Activated CD4-positive, alpha-beta T cell treated with anti-CD3 and anti-CD28 coated beads, Interleukin-2, amount 50 U/mL, for 48 hours (primary cell): ENCODE measurements at regions not wholly inside any gene's neighbourhood (a gene's known extent, or its start where the extent isn't known, plus 50 kb on each side); places are given as distances from the start of the nearest gene placed in this dataset.
"Not testable (repeated sequence)": the region's sequence is repeated elsewhere in the genome, so short reads cannot be mapped to it uniquely, and the experiment has no call there.

ENCODE experiments used
- DNase-seq, 2 experiments: peaks; one replicate each; pipeline ENCODE4 v3.0.0-alpha.2; 2020

DNA sequence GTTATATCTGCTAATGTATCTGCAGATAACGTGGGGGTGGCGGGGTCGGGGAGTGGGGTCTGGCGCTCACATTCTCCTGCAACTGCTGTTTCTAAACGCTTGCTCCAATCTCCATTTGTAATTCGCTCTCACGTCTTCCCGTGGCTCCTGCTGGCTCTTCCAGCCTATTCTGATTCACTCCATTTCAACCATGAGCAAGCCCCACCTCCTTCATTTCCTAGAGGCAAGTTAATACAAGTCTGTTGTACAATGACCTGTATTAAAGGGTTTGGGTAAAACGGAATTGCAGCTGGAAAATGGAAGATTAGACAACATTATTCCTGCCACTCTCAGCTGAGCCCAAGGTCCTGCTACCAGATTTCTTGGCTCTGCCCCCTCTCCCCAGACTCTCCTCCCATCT lies 132.3 kb downstream of the CSNK2A3 start:
- no peak for DNase-seq

DNA sequence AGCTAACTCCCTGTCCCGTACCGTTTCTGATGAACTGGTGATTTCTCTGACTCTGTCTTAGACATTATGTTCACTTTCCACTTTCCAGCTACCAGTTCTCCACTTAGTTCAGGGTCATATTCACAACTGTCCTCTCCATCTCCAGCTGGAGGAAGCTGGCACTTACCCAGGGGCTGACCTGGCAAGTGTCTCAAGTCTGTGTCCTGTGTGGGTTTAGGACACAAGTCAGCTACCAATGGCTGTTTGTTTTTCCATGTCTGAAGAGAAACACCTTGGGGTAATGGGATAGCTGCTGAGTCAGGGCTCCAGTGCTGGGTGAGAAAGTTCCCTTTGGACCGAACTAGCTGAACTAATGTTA lies 134.4 kb downstream of the CSNK2A3 start:
- no peak for DNase-seq

DNA sequence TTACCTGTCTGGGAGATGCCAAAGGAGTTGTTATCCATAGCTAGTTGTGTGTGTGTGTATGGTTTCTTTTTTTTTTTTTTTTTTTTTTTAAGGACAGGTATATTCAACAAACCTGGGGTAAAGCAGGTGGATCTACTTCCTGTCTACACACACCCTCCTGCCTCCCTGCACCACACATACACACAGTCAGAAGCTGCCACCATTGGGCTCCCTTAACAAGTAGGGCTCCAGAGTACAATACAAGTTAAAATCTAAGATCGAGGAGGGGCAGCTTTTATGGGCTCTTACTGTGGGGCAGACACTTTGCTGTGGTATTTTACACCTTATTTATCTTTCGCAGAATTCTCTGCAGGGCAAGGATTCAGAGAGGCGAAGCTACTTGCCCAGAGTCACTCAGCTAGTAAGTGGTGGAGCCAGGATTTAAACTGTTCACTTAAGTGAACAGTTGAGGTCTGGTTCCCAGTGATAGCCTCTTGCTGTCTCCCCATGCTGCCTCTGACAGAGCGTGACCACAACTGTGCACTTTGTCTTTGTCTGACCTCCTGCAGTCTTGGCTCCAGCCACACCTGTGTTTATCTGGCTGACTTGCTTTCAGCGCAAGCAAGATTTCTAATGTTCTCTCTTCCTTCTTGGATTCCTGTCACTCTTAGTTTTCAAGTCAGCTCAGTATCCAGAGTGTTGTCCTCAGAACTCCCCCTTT lies 135.0 kb downstream of the CSNK2A3 start:
- DNase-seq, result no peak

DNA sequence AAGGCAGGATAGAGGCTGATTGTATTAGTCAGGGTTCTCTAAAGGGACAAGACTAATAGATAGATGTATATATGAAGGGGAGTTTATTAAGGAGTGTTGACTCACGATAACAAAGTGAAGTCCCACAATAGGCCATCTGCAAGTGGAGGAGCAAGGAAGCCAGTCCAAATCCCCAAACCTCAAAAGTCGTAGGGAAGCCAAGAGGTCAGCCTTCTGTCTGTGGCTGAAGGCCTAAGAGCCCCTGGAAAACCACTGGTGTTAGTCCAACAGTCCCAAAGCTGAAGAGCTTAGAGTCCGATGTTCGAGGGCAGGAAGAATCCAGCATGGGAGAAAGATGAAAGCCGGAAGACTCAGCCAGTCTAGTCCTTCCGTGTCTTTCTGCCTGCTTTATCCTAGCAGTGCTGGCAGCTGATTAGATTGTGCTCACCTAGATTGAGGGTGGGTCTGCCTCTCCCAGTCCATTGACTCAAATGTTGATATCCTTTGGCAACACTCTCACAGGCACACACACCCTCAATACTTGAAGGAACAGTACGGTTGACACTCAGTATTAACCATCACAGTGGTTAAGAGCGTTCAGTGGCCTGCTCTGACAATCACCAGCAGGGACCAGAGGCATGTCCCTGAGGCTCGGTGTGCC lies 135.6 kb downstream of the CSNK2A3 start:
- no peak for DNase-seq

DNA sequence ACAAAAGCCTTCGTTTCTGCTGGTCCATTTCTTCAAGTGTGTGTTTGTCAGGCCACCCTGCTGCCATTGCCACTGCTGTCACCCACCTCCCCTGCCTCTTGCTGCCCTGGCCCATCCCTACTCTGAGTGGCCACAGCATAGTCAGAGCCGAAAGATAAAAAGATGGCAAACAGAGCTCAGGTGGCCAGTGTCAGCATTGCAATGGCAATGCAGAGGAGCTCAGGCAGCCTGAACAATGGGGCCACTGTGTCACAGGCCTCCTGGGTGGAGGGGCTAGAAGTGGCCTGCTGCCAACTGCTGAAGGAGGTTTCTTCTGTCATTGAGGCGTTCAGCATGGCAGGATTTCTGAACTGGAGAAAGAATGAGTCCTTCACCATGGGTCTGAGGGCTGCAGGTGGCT lies 137.1 kb downstream of the CSNK2A3 start:
- DNase-seq, result no peak

DNA sequence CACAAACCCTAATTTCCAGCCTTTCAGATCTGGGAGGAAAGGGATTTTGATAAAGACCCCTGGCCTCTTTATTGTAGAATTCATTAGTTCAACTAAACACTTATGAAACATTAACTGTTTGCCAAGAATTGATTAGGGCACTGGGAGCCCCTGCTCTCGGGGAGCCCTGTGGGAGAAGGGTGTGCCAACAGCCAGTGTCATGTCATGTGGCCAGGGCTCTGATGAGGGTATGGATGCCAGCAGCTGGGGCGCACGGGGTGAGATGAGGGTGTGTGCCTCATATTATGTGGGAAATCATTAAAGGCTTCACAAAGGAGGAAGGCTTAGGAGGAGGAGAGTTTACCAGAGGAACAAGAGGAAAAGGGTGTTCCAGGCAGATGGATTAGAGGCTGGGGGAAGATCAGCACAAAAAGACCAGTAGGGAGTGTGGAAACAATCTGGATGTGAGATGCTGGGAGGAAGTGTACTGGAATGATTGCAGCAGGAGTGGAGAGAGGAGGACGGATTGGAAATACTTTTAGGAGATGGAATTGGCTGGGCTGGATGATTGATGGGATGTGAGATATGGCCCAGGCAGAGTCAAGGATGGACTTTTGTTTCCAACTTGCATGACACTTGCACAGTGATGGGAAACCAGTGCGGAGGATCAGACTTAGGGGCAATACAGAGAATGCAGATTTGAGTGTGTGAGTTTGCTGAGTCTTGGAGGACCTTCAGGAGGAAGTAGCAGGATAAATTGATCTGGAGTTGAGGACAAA lies 137.8 kb downstream of the CSNK2A3 start:
- no peak for DNase-seq

DNA sequence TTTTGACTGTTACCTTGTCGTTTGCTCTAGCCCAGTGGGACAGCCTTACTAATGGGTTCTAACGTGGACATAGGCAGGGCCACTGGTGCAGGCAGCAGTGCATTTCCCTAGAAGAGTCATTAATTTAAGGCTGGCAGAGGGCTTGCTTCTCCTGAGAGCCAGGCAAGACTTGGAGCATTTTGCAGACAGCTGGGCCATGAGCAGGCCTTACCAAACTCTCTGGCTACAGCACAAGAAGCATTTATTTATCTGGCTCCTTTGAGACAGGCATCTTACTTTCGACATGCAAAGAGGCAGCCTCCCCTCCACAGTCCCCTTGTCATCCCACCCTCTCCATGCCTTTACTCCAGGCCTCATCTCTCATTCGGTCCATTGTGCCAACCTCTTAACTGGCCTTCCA lies 139.9 kb downstream of the CSNK2A3 start:
- no peak for DNase-seq

DNA sequence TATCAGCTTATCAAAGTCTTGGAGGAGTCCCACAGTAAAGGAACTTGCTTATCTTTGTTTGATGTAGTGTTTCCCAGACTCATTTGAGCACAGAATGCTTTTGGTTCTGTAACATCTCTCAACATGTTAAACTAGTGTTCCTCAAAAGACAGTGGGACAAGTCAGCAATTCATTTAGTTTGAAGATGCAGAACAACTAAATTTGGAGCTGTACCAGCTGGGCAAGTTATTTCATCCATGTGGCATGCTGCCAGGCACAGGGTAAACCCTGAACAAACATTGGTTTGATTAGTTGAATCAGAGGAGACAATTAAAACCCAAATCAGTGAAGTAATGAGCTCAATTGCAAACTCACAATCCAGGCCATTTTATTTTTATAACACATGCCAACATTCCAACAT lies 141.2 kb downstream of the CSNK2A3 start:
- no peak for DNase-seq

DNA sequence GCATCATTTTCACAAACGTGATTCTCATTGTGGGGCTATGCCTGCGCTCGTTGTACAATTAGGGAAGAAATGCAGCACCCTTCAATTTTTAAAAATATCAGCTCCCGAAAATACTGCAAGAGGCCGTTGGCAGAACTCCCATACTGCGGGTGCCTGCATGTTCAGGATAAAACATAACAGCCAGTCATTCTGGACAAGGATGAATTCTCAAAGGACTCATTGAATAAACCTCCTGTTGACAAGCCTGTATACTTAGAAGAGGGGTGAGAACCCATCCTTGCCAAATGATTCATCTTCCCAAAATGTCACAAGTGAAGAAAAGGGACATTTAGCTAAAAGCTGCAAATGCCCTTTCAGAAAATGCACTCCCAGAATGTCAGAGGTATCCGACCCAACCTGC lies 141.9 kb downstream of the CSNK2A3 start:
- no peak for DNase-seq

DNA sequence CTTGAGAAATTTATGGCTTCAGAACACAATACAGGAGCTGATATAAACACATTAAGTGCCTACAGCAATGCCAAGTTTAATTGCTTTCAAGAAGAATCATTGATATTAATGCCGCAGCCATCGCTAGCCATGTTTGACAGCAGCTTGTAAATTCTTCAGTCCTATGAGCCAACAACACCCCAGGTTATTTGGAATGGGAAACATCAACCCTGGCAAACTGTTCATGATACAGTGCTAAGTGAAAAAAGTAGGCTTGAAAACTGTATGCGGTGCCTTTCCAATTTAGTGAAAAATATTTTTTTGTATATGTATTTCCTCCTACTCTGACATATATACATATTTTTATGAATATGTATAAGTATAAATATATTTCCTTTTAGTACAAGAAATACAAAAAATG lies 142.6 kb downstream of the CSNK2A3 start:
- DNase-seq, result no peak

DNA sequence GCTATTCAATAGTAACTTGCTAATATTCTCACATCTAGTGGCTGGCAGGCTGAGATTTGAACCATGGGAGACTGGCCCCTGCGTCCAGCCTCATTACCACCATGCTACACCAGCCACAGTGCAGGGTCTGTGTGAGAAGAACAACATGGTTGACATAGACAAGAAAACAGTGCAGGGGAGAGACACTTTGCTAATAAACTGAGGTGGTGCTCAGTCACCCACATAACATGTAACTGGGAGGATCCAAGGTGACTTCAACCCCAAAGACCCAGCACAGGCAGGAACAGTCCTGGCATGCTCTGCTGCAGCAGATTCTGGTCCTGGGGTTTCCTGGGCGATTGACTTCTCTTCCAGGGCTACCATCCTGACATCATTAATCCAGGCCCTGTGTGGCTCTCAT lies 143.1 kb downstream of the CSNK2A3 start:
- DNase-seq, result no peak

DNA sequence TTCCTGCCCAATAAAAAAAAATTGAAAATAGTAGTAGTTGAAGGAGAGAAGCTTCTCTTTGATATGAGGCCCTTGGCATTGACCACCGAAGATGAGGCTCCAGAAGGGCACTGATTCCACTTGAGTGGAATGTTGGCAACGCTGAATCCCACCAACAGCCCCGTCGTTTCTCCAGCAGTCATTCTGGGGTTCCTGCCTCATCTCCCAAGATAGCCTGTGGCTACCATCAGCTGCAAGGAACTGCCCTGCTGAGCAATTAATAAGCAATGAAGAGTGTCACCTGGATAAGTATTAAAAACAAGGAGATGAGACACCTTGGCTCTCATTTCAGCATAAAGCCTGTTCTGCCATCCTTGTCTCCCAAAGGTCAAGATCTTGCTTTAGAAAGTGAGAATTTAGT lies 144.1 kb downstream of the CSNK2A3 start:
- DNase-seq, result no peak

DNA sequence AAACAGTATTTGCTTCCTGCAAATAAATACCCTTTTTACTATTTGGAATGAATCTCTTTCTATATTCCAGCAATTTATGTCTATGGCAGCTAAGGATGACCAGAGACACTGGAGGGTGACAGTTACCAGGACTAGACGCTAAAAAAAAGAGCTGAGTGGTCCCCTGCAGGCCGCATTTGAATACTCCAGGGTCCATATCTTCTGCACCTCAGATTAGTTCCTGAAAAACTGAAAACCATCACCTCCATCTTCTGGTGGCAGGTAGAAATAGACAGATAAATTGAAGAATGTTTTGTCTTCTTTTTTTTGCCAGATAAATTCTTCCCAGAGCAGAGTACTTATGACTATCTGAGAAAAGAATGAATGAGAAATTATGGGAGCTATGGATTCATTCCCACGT lies 145.6 kb downstream of the CSNK2A3 start:
- DNase-seq, result no peak

DNA sequence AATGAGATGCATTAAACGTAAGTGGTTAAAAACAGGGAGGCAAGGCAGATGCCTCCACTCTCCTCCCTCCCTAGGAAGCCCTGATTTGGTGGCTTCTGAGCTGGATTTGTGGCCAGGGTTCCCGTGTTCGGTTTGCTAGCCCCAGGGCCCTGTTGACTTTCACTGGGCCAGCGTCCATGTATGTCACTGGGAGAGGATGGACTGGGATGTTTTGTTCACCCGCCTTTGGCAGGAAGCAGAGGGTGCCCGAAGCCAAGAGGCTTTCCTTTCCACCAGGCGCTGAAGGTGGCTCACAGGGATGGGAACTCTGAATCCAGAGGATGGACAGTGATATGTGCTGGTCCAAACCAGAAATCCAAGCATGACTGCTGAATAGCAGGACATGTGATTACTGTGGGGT lies 146.6 kb downstream of the CSNK2A3 start:
- DNase-seq, result no peak

DNA sequence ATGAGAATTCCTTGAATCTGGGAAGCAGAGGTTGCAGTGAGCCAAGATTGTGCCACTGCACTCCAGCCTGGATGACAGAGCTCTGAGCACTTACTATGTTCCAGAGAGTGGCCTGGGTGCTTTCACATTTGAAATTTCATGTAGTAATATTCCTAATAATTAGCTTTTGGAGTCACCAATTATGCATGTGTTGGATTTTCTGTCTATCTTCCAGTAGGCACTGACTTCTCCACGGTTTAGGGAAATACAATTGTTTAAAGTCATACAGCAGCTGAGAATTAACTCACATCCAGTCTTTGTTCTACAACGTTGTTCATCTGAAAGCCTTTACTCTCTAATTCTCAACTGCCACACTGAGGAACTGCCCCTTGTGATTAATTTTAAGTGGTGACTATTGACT lies 150.2 kb downstream of the CSNK2A3 start:
- DNase-seq, result no peak

DNA sequence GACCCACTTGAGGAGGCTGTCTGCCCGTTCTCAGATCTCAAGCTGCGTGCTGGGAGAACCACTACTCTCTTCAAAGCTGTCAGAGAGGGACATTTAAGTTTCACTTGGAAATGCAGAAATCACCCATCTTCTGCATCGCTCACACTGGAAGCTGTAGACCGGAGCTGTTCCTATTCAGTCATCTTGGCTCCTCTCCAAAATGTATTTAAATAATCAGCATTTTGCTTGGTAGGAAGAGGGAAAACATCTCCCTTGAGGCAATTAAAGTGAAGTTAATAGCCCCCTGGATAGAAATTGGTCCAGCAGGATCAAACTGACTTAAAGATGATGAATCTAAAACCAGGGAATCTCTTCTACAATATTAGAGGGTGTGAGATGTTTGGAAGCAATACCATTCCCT lies 151.7 kb downstream of the CSNK2A3 start:
- not testable (repeated sequence) for DNase-seq

DNA sequence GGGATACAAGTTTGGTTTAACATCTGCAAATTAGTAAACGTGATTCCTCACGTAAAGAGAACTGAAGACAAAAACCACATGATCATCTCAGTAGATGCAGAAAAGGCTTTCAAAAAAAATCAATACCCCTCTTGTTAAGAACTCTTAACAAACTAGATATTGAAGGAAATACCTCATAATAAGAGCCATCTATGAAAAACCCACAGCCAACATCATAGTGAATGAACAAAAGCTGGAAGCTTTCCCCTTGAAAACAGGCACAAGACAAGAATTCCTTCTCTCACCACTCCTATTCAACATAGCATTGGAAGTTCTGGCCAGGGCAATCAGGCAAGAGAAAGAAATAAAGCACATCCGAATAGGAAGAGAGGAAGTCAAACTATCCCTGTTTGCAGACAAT lies 160.5 kb downstream of the CSNK2A3 start:
- DNase-seq, result no peak

DNA sequence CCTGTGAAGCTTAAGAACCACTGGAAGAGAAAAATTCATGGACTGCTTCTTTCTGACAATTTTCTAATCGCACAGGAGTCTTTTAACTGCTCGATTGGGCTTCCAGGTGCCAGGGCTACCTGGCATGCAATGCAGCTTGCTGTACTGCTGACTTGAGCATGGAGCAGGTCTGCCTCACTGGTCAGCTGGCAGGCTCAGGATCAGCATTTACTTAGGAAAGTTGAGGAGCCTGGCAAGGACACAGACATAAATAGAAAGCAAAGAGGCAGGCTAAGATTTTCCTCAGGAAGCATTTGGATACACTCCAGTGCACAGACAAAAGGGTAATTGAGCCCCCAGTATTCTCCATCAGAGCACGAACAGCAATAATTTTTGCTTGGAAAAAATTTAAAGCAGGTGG lies 163.5 kb downstream of the CSNK2A3 start:
- no peak for DNase-seq

DNA sequence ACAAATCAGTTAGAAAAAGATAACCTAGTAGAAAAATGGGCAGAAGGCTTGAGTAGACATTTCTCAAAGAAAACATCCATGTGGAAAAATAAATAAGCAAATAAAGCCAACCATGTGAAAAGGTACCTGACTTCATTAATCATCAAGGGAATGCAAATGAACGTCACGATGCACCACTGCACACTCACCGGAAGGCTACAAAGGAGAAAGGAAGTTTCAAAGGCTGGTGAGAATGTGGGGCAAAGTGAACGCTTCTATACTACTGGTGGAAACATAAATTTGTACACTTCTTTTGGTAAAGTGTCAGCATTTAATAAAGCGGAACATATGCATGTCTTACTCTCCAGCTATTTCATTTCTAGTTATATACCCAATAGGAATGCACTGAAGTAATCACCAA lies 166.8 kb downstream of the CSNK2A3 start:
- no peak for DNase-seq

DNA sequence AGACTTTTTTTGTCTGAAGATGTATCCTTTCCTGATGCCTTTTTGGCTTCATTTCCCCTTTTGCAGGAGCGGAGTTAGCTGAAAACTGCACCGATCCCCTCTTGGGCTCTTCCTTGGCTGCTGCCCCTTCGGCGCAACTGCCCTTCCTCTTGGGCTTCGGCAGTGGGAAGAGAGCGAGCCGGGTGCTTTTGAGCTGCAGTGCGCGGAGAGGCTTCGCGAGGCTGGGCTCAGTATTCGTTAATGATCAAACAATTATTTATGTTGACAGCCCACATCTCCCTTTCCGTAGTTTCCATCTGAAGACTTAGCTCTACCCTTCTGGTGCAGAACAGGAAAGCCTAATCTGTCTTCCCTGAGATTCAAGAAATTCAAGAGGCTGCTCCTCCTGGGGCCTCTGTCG lies 170.8 kb downstream of the CSNK2A3 start:
- DNase-seq, result no peak

DNA sequence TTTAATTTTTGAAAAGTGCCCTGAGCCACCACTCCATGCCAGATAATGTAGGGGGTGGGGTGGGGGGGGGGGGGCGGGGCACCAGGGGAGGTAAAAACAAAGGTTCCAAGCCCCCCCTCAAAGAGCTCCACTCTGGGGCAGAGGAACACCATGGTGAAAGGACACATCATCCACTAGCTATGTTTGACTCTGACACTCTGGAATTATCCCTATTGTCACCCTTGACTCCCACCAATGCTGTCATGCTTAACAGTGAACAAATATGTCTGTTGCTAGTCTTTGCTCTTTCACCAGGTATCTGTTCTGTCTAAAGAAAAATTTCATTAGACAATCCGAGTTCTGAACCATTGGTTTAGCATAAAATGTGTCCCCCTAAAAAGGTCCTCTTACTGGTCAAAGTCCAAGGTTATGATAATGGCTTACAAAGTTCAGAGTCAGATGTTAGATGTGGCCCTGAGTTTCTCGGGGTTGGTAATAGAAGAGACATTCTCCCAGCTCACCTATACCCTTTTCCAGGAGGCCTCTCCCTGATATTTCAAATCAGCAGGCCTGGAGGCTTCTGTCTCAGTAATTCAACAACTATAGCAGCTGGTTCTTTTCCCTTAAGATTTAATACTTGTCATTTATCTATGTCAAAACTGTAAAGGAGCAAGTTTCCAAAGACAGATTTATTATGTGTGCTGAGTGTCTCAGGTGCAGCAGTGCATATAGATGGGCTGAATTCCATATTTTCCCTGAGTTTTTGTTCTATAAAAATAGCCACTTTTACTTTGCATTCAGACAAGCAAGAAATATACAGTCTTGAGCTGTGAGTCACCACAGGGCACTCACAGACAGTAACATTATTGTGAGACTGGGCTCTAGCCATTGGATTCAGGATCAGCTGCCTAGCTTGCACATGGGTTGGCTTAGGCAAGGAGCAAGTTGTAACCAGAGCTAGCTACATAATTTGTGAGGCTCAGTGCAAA lies 174.1 kb downstream of the CSNK2A3 start:
- no peak for DNase-seq

DNA sequence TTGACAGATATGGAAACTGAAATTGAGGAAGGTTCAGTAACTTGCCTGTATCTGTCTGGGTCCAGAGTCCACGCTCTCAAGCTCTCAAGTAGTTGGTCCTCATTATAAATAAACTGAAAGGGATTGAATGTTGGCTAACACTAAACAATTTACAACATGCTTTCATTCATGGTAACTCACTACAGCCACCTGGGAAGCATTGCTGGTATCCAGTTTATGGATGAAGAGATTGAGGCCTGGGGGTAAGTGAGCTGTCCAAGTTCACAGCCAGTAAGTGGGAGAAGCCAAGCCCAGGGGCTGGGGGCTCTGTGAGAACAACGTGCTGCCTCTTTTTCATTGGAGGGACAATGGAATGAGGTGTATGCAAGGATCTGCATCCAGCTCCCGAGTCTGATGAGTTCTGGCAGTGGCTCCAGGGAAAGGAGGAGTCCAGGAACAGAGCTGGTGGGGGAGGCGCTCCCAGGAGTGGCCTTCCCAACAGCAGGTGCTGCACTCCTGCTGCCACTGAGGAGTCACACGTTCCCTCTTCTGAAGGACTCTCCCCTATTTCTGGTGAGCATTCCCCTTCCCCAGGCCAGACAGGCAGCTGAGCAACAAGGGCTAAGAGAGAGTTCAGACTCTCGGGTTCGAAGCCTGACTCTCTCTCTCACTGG lies 175.8 kb downstream of the CSNK2A3 start:
- DNase-seq, result no peak
